OCI-LY1 (cell line): ENCODE measurements at regions not wholly inside any gene's neighbourhood (a gene's known extent, or its start where the extent isn't known, plus 50 kb on each side); places are given as distances from the start of the nearest gene placed in this dataset.
"Not testable (repeated sequence)": the region's sequence is repeated elsewhere in the genome, so short reads cannot be mapped to it uniquely, and the experiment has no call there.

Experiments
- H2AFZ ChIP-seq: fragments of 200-600 bp; sonication (generic), shearing (Covaris generic); 2 replicates; pipeline ENCODE4 v1.6.0; 2014; ENCODE audit warnings: antibody characterized with exemption, mild to moderate bottlenecking, low read length
- H3F3A ChIP-seq: fragments of 200-600 bp; sonication (generic), shearing (Covaris generic); 2 replicates; pipeline ENCODE4 v1.6.0; 2014; ENCODE audit warnings: mild to moderate bottlenecking, antibody characterized with exemption, low read length, moderate library complexity; ENCODE audit not compliant: insufficient read depth
- H3K27ac ChIP-seq: fragments of 200-600 bp; sonication (generic); 2 replicates; pipeline ENCODE4 v1.5.1; 2014; ENCODE audit warnings: low read length, mixed run types, mild to moderate bottlenecking, low read depth; ENCODE audit not compliant: poor library complexity, severe bottlenecking
- H3K27me3 ChIP-seq: fragments of 200-600 bp; sonication (generic); 2 replicates; pipeline ENCODE4 v1.6.0; 2014; ENCODE audit warnings: antibody characterized with exemption, mild to moderate bottlenecking, low read length, moderate library complexity; ENCODE audit not compliant: insufficient read depth
- H3K36me3 ChIP-seq: fragments of 200-600 bp; sonication (generic); 2 replicates; pipeline ENCODE4 v1.6.1; 2014; ENCODE audit warnings: mild to moderate bottlenecking, antibody characterized with exemption, low read length, moderate library complexity, mixed read lengths; ENCODE audit not compliant: insufficient read depth
- H3K4me1 ChIP-seq: fragments of 200-600 bp; sonication (generic); 2 replicates; pipeline ENCODE4 v1.5.1; 2014; ENCODE audit warnings: mild to moderate bottlenecking, low read length, moderate library complexity; ENCODE audit not compliant: insufficient read depth, severe bottlenecking
- H3K4me2 ChIP-seq: fragments of 200-600 bp; sonication (generic), shearing (Covaris generic); 2 replicates; pipeline ENCODE4 v1.6.1; 2014; ENCODE audit warnings: low read length
- H3K4me3 ChIP-seq: fragments of 200-600 bp; sonication (generic); 2 replicates; pipeline ENCODE4 v1.5.1; 2014; ENCODE audit warnings: low read length, low read depth, mild to moderate bottlenecking, mixed read lengths; ENCODE audit not compliant: poor library complexity, severe bottlenecking
- H3K79me2 ChIP-seq: fragments of 200-600 bp; shearing (Covaris generic); 2 replicates; pipeline ENCODE4 v1.6.1; 2016; ENCODE audit warnings: mixed run types, low read length, mixed read lengths; ENCODE audit not compliant: insufficient read depth
- H3K9ac ChIP-seq: fragments of 200-600 bp; sonication (generic), shearing (Covaris generic); 2 replicates; pipeline ENCODE4 v1.6.1; 2014; ENCODE audit warnings: mild to moderate bottlenecking, low read length, mixed read lengths
- H3K9me2 ChIP-seq: fragments of 200-600 bp; sonication (generic), shearing (Covaris generic); 2 replicates; pipeline ENCODE4 v1.6.1; 2014; ENCODE audit warnings: low read depth, mild to moderate bottlenecking, low read length, mixed read lengths
- H3K9me3 ChIP-seq: fragments of 200-600 bp; shearing (Covaris generic); 2 replicates; pipeline ENCODE4 v1.6.1; 2014; ENCODE audit warnings: low read length, mixed read lengths
- H4K20me1 ChIP-seq: fragments of 200-600 bp; sonication (generic), shearing (Covaris generic); 2 replicates; pipeline ENCODE4 v1.6.0; 2016; ENCODE audit warnings: mild to moderate bottlenecking, low read length; ENCODE audit not compliant: insufficient read depth
- EZH2 ChIP-seq: fragments of 200-600 bp; sonication (generic), shearing (Covaris generic); IDR thresholded peaks from 2 replicates; pipeline ENCODE4 v1.8.0; 2017; ENCODE audit warnings: borderline replicate concordance, mixed run types, mild to moderate bottlenecking, antibody characterized with exemption, low read length, moderate library complexity, mixed read lengths
- TF ChIP-seq, protein P1 (sequence below): fragments of 200-600 bp; sonication (generic), shearing (Covaris generic); IDR thresholded peaks from 2 replicates; pipeline ENCODE4 v1.5.1; 2017; ENCODE audit warnings: mild to moderate bottlenecking, antibody characterized with exemption, low read length, moderate library complexity, mixed read lengths

- Histone ChIP-seq H3K4me2 (no peak overlapping the region), H3K27ac (no peak overlapping the region), H3F3A (no peaks in the 10 kb centered on the region), H4K20me1 (no peaks in the 10 kb centered on the region), H3K79me2 (no peaks in the 10 kb centered on the region), H3K9me2 (no peaks in the 10 kb centered on the region), H3K9ac (no peak overlapping the region), H3K9me3 (no peaks in the 10 kb centered on the region), H3K4me3 (no peak overlapping the region), H3K36me3 (no peaks in the 10 kb centered on the region), H2AFZ (no peak overlapping the region), H3K4me1 (no peaks in the 10 kb centered on the region), H3K27me3 (no peaks in the 10 kb centered on the region)
- TF ChIP-seq EZH2 = no peak
- TF ChIP-seq, protein P1, sequence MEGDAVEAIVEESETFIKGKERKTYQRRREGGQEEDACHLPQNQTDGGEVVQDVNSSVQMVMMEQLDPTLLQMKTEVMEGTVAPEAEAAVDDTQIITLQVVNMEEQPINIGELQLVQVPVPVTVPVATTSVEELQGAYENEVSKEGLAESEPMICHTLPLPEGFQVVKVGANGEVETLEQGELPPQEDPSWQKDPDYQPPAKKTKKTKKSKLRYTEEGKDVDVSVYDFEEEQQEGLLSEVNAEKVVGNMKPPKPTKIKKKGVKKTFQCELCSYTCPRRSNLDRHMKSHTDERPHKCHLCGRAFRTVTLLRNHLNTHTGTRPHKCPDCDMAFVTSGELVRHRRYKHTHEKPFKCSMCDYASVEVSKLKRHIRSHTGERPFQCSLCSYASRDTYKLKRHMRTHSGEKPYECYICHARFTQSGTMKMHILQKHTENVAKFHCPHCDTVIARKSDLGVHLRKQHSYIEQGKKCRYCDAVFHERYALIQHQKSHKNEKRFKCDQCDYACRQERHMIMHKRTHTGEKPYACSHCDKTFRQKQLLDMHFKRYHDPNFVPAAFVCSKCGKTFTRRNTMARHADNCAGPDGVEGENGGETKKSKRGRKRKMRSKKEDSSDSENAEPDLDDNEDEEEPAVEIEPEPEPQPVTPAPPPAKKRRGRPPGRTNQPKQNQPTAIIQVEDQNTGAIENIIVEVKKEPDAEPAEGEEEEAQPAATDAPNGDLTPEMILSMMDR = no peak
Measured at GRCh38 chr3:110323349-110323748, 748.3 kb upstream of the NECTIN3 start.

- Histone ChIP-seq H2AFZ (no peak overlapping the region), H3K9me2 (no peaks in the 10 kb centered on the region), H3K9me3 (no peaks in the 10 kb centered on the region), H3K4me1 (no peaks in the 10 kb centered on the region), H3K36me3 (no peaks in the 10 kb centered on the region), H3F3A (no peaks in the 10 kb centered on the region), H3K27ac (no peak overlapping the region), H3K27me3 (no peaks in the 10 kb centered on the region), H3K4me2 (no peak overlapping the region), H4K20me1 (no peaks in the 10 kb centered on the region), H3K4me3 (no peak overlapping the region), H3K79me2 (no peaks in the 10 kb centered on the region), H3K9ac (no peak overlapping the region)
- no peak for TF ChIP-seq EZH2
- TF ChIP-seq, protein P1 = no peak
Measured at GRCh38 chr3:110324171-110324705, 747.4 kb upstream of the NECTIN3 start.

DNA sequence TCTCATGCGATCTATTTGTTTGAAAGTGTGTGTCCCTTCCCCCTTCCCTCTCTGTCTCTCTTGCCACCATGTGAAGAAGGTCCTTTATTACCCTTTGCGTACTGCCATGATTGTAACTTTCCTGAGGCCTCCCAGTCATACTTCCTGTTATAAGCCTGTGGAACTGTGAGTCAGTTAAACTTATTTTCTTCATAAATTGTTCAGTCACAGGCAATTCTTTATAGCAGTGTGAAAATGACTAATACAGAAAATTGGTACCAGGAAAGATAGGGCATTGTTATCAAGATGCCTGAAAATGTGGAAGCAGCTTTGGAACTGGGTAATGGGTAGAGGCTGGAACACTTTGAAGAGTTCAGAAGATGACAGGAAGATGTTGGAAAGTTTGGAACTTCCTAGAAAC lies 743.7 kb upstream of the NECTIN3 start:
- TF ChIP-seq, protein P1 = no peak
- no peak for TF ChIP-seq EZH2

DNA sequence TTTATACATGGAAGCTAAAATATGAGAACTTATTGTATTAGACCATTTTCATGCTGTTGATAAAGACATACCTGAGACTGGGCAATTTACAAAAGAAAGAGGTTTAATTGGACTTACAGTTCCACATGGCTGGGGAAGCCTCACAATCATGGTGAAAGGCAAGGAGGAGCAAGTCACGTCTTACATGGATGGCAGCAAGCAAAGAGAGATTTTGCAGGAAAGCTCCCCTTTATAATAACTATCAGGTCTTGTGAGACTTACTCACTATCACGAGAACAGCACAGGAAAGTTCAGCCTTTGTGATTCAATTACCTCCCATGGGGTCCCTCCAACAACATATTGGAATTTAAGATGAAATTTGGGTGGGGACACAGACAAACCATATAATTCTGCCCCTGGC lies 740.1 kb upstream of the NECTIN3 start:
- not testable (repeated sequence) for H3K27ac ChIP-seq, H3K79me2 ChIP-seq, H3K9me2 ChIP-seq, H3K27me3 ChIP-seq, H4K20me1 ChIP-seq, H3K36me3 ChIP-seq, H3K4me3 ChIP-seq, H2AFZ ChIP-seq, H3K9ac ChIP-seq, H3K9me3 ChIP-seq, H3F3A ChIP-seq, H3K4me1 ChIP-seq, H3K4me2 ChIP-seq

More for the DNA sequence above, 743.7 kb upstream of the NECTIN3 start:
- Histone ChIP-seq H4K20me1 (no peaks in the 10 kb centered on the region), H2AFZ (no peak overlapping the region), H3K27ac (no peak overlapping the region), H3K9ac (no peak overlapping the region), H3K79me2 (no peaks in the 10 kb centered on the region), H3K36me3 (no peaks in the 10 kb centered on the region), H3K4me1 (no peaks in the 10 kb centered on the region), H3F3A (no peaks in the 10 kb centered on the region), H3K27me3 (no peaks in the 10 kb centered on the region), H3K4me3 (no peak overlapping the region), H3K9me2 (no peaks in the 10 kb centered on the region), H3K9me3 (no peaks in the 10 kb centered on the region), H3K4me2 (no peak overlapping the region)
